ENCODE measurements at regions not wholly inside any gene's neighbourhood (a gene's known extent, or its start where the extent isn't known, plus 50 kb on each side); places are given as distances from the start of the nearest gene placed in this dataset.

DNA sequence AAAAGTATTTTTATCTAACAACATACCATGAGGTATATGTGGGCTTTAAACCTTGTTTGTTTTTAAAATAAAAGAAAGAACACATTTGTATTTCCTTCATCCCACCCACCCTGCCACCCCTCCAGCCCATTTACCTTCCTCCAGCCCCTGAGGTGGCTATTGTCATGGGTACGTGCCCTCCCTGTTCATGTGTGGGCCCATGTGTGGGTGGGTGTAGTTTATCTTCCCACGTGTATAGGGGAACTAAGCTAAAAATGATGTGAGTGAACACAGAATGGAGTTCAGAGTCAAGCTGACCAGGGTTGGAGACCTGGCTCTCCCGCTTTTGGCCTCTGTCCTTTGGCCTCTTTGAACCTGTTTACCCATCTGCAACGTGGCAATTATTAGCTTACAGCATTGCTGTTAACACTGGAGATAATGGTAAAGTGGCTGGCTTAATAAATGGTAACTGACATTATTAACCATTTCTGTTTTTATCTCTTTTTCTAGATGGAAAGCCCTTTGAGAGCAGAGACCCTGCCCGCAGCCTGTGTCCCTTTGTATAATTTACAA is 78.1 kb upstream of the WDR26 start:
- TF ChIP-seq, protein P1, sequence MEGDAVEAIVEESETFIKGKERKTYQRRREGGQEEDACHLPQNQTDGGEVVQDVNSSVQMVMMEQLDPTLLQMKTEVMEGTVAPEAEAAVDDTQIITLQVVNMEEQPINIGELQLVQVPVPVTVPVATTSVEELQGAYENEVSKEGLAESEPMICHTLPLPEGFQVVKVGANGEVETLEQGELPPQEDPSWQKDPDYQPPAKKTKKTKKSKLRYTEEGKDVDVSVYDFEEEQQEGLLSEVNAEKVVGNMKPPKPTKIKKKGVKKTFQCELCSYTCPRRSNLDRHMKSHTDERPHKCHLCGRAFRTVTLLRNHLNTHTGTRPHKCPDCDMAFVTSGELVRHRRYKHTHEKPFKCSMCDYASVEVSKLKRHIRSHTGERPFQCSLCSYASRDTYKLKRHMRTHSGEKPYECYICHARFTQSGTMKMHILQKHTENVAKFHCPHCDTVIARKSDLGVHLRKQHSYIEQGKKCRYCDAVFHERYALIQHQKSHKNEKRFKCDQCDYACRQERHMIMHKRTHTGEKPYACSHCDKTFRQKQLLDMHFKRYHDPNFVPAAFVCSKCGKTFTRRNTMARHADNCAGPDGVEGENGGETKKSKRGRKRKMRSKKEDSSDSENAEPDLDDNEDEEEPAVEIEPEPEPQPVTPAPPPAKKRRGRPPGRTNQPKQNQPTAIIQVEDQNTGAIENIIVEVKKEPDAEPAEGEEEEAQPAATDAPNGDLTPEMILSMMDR (IDR thresholded peaks at IDR 0.05), result no peak
- TF ChIP-seq POLR2A (IDR thresholded peaks at IDR 0.05), result no peak
